ENCODE measurements at regions not wholly inside any gene's neighbourhood (a gene's known extent, or its start where the extent isn't known, plus 50 kb on each side); places are given as distances from the start of the nearest gene placed in this dataset.
A peak's percentile ranks its signal among the peaks of the same experiment; 100 is the strongest.
"Not testable (repeated sequence)": the region's sequence is repeated elsewhere in the genome, so short reads cannot be mapped to it uniquely, and the experiment has no call there.

DNA sequence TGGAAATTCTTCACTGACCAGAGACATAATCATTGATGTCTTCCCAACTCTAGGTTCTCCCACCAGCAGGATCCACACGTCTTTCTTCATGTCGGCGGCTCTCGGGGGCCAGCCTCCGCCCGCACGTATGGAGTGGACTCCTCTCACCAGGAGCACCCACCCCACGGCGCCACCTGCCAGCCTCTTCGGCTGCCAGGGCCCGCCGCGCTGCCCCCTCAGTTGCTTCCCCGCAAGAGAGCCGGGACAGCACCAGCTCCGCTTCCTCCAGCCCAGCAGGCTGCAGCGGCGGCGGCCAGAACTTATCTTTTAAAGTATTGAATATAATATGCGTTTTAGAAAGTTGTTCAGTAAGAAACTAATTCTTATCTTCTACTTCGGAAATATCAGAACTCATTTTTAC is 273.5 kb downstream of the LIPI start:
- H3K4me1 ChIP-seq: no peaks in the 10 kb centered on the region
- intact Hi-C loops (cut with DNase I; ENCODE audit: low total_unique reads): no loop called here
- TF ChIP-seq, protein P1, sequence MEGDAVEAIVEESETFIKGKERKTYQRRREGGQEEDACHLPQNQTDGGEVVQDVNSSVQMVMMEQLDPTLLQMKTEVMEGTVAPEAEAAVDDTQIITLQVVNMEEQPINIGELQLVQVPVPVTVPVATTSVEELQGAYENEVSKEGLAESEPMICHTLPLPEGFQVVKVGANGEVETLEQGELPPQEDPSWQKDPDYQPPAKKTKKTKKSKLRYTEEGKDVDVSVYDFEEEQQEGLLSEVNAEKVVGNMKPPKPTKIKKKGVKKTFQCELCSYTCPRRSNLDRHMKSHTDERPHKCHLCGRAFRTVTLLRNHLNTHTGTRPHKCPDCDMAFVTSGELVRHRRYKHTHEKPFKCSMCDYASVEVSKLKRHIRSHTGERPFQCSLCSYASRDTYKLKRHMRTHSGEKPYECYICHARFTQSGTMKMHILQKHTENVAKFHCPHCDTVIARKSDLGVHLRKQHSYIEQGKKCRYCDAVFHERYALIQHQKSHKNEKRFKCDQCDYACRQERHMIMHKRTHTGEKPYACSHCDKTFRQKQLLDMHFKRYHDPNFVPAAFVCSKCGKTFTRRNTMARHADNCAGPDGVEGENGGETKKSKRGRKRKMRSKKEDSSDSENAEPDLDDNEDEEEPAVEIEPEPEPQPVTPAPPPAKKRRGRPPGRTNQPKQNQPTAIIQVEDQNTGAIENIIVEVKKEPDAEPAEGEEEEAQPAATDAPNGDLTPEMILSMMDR (IDR thresholded peaks at IDR 0.05): no peak
- peaks cover 0 to 4% (median 0%) of the 10 kb centered on the region in 3 donors for H3K9me3 ChIP-seq
- no peaks in the 10 kb centered on the region for H3K36me3 ChIP-seq
- H3K27me3 ChIP-seq: no peaks in the 10 kb centered on the region
- no peak for DNase-seq
- H3K4me3 ChIP-seq: no peak overlapping the region
- no peak overlapping the region for H3K27ac ChIP-seq

DNA sequence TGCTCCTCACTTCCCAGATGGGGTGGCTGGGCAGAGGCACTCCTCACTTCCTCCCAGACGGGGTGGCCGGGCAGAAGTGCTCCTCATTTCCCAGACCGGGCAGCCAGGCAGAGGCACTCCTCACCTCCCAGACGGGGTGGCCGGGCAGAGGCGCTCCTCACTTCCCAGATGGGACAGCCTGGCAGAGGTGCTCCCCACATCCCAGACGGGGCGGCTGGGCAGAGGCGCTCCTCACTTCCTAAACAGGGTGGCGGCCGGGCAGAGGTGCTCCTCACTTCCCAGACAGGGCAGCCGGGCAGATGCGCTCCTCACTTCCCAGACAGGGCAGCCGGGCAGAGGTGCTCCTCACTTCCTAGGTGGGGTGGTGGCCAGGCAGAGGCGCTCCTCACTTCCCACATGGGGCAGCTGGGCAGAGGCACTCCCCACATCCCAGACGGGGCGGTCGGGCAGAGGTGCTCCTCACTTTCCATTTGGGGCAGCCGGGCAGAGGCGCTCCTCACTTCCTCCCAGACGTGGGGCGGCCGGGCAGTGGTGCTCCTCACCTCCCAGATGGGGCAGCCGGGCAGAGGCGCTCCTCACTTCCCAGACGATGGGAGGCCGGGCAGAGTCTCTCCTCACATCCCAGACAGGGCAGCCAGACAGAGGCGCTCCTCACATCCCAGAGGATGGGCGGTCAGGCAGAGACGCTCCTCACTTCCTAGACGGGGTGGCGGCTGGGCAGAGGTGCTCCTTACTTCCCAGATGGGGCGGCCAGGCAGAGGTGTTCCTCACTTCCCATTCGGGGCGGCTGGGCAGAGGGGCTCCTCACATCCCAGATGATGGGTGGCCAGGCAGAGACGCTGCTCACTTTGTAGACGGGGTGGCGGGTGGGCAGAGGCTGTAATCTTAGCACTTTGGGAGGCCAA is 274.5 kb downstream of the LIPI start:
- H3K9me3 ChIP-seq; intact Hi-C loops (cut with DNase I; ENCODE audit: low total_unique reads); H3K27ac ChIP-seq; H3K36me3 ChIP-seq; H3K4me3 ChIP-seq; H3K27me3 ChIP-seq; H3K4me1 ChIP-seq: not testable (repeated sequence)
- DNase-seq: peak in 1 of 2 donors; percentile 60

DNA sequence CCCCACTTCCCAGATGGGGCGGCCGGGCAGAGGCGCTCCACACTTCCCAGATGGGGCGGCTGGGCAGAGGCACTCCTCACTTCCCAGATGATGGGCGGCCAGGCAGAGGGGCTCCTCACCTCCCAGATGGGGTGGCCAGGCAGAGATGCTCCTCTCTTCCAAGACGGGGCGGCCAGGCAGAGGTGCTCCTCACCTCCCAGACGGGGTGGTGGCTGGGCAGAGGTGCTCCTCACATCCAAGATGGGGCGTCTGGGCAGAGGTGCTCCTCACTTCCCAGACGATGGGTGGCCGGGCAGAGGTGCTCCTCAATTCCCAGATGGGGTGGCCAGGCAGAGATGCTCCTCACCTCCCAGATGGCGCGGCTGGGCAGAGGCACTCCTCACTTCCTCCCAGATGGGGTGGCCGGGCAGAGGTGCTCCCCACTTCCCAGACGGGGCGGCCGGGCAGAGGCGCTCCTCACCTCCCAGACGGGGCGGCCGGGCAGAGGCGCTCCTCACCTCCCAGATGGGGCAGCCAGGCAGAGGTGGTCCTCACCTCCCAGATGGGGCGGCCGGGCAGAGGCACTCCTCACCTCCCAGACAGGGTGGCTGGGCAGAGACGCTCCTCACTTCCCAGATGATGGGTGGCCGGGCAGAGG is 275.2 kb downstream of the LIPI start:
- intact Hi-C loops (cut with DNase I; ENCODE audit: low total_unique reads); H3K4me3 ChIP-seq; H3K9me3 ChIP-seq; H3K27me3 ChIP-seq; H3K4me1 ChIP-seq; DNase-seq; H3K36me3 ChIP-seq; H3K27ac ChIP-seq: not testable (repeated sequence)

DNA sequence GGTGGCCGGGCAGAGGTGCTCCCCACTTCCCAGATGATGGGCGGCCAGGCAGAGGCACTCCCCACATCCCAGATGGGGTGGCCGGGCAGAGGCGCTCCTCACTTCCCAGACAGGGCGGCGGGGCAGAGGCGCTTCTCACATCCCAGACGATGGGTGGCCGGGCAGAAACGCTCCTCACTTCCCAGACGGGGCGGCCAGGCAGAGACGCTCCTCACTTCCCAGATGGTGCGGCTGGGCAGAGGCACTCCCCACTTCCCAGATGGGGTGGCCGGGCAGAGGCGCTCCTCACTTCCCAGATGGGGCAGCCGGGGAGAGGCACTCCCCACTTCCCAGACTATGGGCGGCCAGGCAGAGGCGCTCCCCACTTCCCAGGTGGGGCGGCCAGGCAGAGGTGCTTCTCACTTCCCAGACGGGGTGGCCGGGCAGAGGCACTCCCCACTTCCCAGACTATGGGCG is 275.8 kb downstream of the LIPI start:
- H3K4me3 ChIP-seq; H3K4me1 ChIP-seq; DNase-seq; intact Hi-C loops (cut with DNase I; ENCODE audit: low total_unique reads); H3K36me3 ChIP-seq; H3K27me3 ChIP-seq; H3K9me3 ChIP-seq; H3K27ac ChIP-seq: not testable (repeated sequence)

DNA sequence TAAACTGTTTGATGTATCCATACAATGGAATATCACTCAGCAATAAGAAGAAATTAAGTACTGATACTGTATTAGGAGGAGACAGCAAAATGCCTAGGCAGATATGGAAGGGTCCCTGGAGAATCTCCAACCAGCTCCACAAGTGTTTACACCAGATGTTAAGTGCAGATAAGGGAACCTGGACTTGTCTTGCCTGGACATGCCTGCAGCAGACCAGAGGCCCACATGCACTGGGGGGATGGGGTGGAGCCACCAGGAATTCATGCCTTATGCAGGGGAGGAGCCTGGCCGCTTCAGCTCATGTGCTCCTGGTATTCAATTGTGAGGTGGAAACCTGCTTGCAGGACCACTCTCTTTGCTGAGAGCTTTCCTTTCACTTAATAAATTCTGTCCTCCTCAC is 287.6 kb downstream of the LIPI start:
- H3K4me1 ChIP-seq; H3K4me3 ChIP-seq; H3K27ac ChIP-seq; intact Hi-C loops (cut with DNase I; ENCODE audit: low total_unique reads); H3K36me3 ChIP-seq; H3K9me3 ChIP-seq; DNase-seq; H3K27me3 ChIP-seq: not testable (repeated sequence)

DNA sequence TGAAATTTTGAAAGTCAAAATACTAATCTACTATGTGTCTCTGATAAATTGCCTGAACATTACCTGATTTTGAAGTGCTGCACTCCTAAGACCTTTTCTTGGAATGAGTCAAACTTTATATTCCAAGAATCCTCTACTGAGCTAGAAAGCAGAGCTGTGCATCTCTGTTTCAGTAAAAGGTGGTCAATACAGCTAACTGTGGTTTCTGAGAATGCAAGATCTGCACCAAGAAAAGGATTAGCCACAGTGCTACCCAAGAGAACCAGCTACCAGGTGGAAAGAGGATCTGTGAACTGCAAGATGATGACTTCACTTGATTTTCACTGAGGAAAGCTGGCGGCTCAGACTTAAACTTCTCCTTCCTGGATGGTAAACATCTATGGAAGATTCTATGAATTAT is 289.3 kb downstream of the LIPI start:
- intact Hi-C loops (cut with DNase I; ENCODE audit: low total_unique reads): not testable (repeated sequence)

DNA sequence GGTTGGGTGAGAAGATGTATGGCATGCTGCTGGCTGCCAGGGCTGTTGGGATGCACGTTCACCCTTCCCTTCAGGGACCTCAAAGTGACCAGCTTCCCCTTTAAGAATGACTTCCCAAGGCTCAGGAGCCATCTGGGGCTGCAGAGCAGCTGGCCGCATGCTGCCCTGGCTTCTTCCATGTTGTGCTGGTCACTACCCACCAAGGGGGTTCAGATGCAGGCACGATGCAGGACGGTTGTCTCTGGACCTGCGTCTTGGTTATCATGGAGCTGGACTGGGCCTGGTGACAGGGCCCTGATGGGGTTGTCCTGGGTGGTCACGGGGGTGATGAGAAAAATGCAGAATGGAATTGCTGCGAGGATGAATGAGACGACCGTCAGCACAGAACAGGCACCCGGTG is 297.8 kb downstream of the POTED start:
- intact Hi-C loops (cut with DNase I; ENCODE audit: low total_unique reads); H3K27ac ChIP-seq: not testable (repeated sequence)

More for the DNA sequence above, 289.3 kb downstream of the LIPI start:
- not testable (repeated sequence) for H3K36me3 ChIP-seq, H3K27me3 ChIP-seq, DNase-seq, H3K27ac ChIP-seq, H3K4me1 ChIP-seq, H3K9me3 ChIP-seq, H3K4me3 ChIP-seq

DNA sequence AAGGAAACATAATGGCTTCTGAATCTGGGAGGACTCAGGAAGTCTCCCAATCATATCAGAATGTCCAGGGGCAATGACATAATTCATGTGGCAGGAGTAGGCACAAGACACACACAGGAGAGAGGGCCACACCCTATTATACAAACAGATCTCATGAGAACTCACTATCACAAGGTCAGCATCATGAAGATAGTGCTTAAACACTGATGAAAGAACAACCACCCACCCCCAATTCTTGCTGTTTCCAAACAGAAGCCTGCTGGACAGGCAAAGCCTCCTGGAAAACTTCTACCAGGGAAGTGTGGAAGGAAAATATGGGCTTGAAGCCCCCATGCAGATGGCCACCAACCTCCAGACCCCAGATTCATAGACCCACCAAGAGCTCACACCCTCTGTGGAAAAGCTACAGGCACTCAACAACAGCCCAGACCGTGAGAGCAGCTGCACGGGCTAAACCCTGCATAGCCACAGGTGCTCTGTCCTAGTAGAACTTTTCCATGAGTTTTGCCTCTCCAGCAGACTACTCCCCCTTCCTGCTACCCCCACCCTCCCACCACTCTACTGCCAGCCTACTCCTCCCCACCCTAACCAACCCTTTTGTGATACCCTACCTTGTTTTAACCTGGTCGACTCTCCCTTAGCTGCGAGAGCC is 287.1 kb downstream of the POTED start:
- H3K4me1 ChIP-seq; DNase-seq; intact Hi-C loops (cut with DNase I; ENCODE audit: low total_unique reads); H3K9me3 ChIP-seq; H3K27me3 ChIP-seq; H3K36me3 ChIP-seq; H3K27ac ChIP-seq; H3K4me3 ChIP-seq: not testable (repeated sequence)

More for the DNA sequence above, 297.8 kb downstream of the POTED start:
- H3K4me3 ChIP-seq, H3K27me3 ChIP-seq, H3K4me1 ChIP-seq, H3K36me3 ChIP-seq, H3K9me3 ChIP-seq, DNase-seq: not testable (repeated sequence)

DNA sequence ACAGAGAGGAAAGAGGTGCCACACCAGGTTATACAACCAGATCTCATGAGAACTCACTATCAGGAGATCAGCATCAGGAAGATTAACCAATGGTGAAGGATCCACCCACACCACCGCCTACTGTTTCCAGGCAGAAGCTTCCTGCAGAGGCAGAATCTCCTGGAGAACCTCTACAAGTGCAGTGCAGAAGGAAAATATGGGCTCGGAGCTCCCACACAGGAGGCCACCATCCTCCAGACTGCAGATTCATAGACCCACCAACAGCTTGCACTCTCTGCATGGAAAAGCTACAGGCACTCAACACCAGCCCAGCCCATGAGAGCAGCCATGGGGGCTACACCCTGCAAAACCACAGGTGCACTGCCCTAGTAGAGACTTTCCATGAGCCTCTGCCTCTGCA is 284.0 kb downstream of the POTED start:
- intact Hi-C loops (cut with DNase I; ENCODE audit: low total_unique reads); DNase-seq; H3K27me3 ChIP-seq; H3K36me3 ChIP-seq; H3K27ac ChIP-seq; H3K4me1 ChIP-seq; H3K4me3 ChIP-seq; H3K9me3 ChIP-seq: not testable (repeated sequence)

DNA sequence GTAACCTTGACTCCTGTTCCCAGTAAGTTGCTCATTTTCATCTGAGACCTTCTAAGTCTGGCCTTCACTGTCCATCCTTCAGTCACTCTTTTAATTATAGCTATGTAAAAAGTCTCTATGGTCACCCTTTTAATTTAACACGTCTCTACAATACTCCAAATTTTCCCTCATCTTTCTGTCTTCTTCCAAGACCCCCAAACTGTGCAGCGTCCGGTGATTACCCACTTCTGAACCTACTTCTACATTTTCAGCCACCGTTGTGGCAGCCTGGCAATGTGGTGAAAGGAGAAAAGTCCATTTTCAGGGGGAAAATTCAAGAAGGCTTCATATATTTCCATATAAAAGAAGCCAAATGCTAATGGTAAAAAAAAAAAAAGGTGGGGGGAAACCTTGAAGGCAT is 283.4 kb downstream of the POTED start:
- H3K27me3 ChIP-seq; DNase-seq; intact Hi-C loops (cut with DNase I; ENCODE audit: low total_unique reads); H3K4me3 ChIP-seq; H3K36me3 ChIP-seq; H3K4me1 ChIP-seq; H3K27ac ChIP-seq; H3K9me3 ChIP-seq: not testable (repeated sequence)

DNA sequence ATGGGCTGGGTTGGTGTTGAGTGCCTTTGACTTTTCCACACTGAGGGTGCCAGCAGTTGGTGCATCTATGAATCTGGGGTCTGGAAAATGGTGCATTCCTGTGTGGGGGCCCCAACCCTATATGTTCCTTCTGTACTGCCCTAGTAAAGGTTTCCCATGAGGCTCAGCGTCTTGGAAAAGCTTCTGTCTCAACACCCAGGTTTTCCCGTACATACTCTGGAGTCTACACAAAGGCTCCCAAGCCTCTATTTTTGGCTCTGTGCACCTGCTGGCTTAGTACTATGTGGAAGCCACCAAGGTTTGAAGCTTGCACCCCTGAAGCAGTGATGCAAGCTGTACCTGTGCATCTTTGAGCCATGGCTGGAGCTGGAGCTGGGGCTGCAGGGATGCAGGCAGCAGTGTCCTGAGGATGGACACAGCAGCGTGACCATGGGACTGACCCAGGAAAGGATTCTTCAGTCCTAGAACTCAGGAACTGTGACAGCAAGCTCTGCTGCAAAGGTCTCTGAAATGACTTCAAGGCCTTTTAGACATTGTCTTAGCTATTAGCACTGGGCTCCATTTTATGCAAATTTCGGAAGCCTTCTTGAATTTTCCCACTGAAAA is 282.7 kb downstream of the POTED start:
- H3K4me1 ChIP-seq; H3K27me3 ChIP-seq; intact Hi-C loops (cut with DNase I; ENCODE audit: low total_unique reads); H3K9me3 ChIP-seq; H3K4me3 ChIP-seq; DNase-seq; H3K27ac ChIP-seq; H3K36me3 ChIP-seq: not testable (repeated sequence)

DNA sequence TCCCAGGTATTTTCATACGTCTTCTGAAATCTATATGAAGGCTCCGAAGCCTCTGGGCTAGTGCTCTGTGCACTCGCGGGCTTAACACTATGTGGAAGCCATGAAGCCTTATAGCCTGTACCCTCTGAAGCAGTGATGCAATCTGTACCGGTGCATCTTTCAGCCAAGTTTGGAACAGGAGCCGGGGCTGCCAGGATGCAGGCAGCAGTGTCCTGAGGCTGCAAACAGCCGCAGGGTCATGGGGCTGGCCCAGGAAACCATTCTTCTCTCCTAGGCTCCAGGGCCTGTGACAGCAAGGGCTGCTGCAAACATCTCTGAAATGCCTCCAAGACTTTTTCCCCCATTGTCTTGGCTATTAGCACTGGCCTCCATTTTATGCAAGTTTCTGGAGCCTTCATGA is 279.6 kb downstream of the POTED start:
- H3K27me3 ChIP-seq; H3K36me3 ChIP-seq; DNase-seq; H3K4me1 ChIP-seq; H3K9me3 ChIP-seq; H3K27ac ChIP-seq; intact Hi-C loops (cut with DNase I; ENCODE audit: low total_unique reads); H3K4me3 ChIP-seq: not testable (repeated sequence)
